HepG2 (cell line): ENCODE measurements at regions not wholly inside any gene's neighbourhood (a gene's known extent, or its start where the extent isn't known, plus 50 kb on each side); places are given as distances from the start of the nearest gene placed in this dataset.

Experiments used
- ATAC-seq: fragments of 200-7000 bp; cut with Tn5 transposase; 3 replicates; pipeline ENCODE4 v1.9.1; 2020; ENCODE audit warnings: mild to moderate bottlenecking, moderate library complexity
- BruUV-seq: library from RNA; stranded (reverse); fragments of 400-500 nt; replicated peaks from 2 replicates; lab custom pipeline; 2021; lab: Mats Ljungman, UMichigan
- CTCF ChIA-PET: fragments of 300-600 bp; formaldehyde crosslinking; extraction: SDS; loops from one replicate; lab custom pipeline; 2021; ENCODE audit warnings: low total read pairs, inconsistent platforms, low intra/inter-chr PET ratio; lab: Yijun Ruan, JAX
- POLR2A ChIA-PET: fragments of 350-600 bp; sonication (Branson Sonifier 250); formaldehyde crosslinking; loops from one replicate; lab custom pipeline; 2020; ENCODE audit warnings: antibody characterized with exemption, inconsistent platforms; lab: Yijun Ruan, JAX
- DNase-seq: peaks from one replicate; pipeline ENCODE4 v3.0.0-alpha.2; 2015; ENCODE audit warnings: low spot score
- FAIRE-seq: peaks from 3 replicates; lab custom pipeline; 2011; peaks lifted over from hg19 to GRCh38; lab: Jason Lieb, UNC
- H2AFZ ChIP-seq: one replicate; pipeline ENCODE4 v1.6.1; 2011; ENCODE audit warnings: low read length, inconsistent platforms
- H3K27ac ChIP-seq: fragments of 300-600 bp; 3 replicates; pipeline ENCODE4 v1.8.0; 2011; ENCODE audit warnings: mixed run types, mild to moderate bottlenecking, mixed read lengths, low read length, inconsistent platforms; ENCODE audit not compliant: insufficient read depth; ENCODE audit errors: extremely low read length
- H3K27me3 ChIP-seq, 2 experiments: fragments of 200-600 bp in 1 of 2; 2 replicates in 1 of 2; 3 replicates in 1 of 2; pipeline versions ENCODE4 v1.6.0 to v1.8.0; 2011; ENCODE audit warnings: low read length in 2 of 2, mild to moderate bottlenecking in 2 of 2, moderate library complexity in 2 of 2, inconsistent platforms in 1 of 2; ENCODE audit not compliant: insufficient read depth in 2 of 2, control insufficient read depth in 1 of 2
- H3K36me3 ChIP-seq, 2 experiments: fragments of 200-600 bp in 1 of 2; replicated peaks in 1 of 2; 2 replicates in 1 of 2; 3 replicates in 1 of 2; pipeline versions ENCODE4 v1.5.1 to v1.8.0; 2011; ENCODE audit warnings: low read length in 2 of 2, inconsistent platforms in 1 of 2; ENCODE audit not compliant: insufficient read depth in 2 of 2, control insufficient read depth in 1 of 2
- H3K4me1 ChIP-seq: 2 replicates; pipeline ENCODE4 v1.5.1; 2012; ENCODE audit warnings: low read length, inconsistent platforms; ENCODE audit not compliant: insufficient read depth
- H3K4me2 ChIP-seq: 2 replicates; pipeline ENCODE4 v1.6.0; 2011; ENCODE audit warnings: low read depth, low read length, inconsistent platforms
- H3K4me3 ChIP-seq, 3 experiments: fragments of 200-600 bp in 1 of 3; sonication (generic), shearing (Covaris generic) in 1 of 3; replicated peaks in 1 of 3; 2 replicates each; pipeline ENCODE4 v1.5.1; 2011 to 2016; ENCODE audit warnings: low read length in 3 of 3, inconsistent platforms in 2 of 3, low read depth in 2 of 3, mild to moderate bottlenecking in 2 of 3, control low read depth in 1 of 3, mixed read lengths in 1 of 3; ENCODE audit not compliant: insufficient read depth in 1 of 3
- H3K79me2 ChIP-seq: one replicate; pipeline ENCODE4 v1.6.1; 2011; ENCODE audit warnings: low read length, inconsistent platforms; ENCODE audit not compliant: insufficient read depth
- H3K9ac ChIP-seq: 2 replicates; pipeline ENCODE4 v1.6.0; 2011; ENCODE audit warnings: mild to moderate bottlenecking, low read depth, low read length, inconsistent platforms; ENCODE audit not compliant: insufficient read depth
- H3K9me3 ChIP-seq: 2 replicates; pipeline ENCODE4 v1.5.1; 2012; ENCODE audit warnings: mild to moderate bottlenecking, low read length
- H4K20me1 ChIP-seq: 2 replicates; pipeline ENCODE4 v1.6.0; 2011; ENCODE audit warnings: inconsistent platforms, mild to moderate bottlenecking, low read length, moderate library complexity; ENCODE audit not compliant: insufficient read depth
- MLX ChIP-seq: IDR thresholded peaks from 2 replicates; pipeline ENCODE4 v1.6.1; 2016
- PRMT3 ChIP-seq: sonication (generic); formaldehyde crosslinking; IDR thresholded peaks from 2 replicates; pipeline ENCODE4 v1.8.1; 2022; ENCODE audit warnings: low read depth, mild to moderate bottlenecking, moderate library complexity, missing genetic modification reagents, borderline replicate concordance
- TEAD2 ChIP-seq: sonication (generic); formaldehyde crosslinking; IDR thresholded peaks from 2 replicates; pipeline ENCODE4 v1.9.0; 2021; ENCODE audit warnings: missing genetic modification reagents
- ZBED4 ChIP-seq: sonication (generic); formaldehyde crosslinking; IDR thresholded peaks from 2 replicates; pipeline ENCODE4 v1.4.0; 2020; ENCODE audit warnings: missing genetic modification reagents, borderline replicate concordance
- ZBTB38 ChIP-seq: sonication (generic); formaldehyde crosslinking; IDR thresholded peaks from 2 replicates; pipeline ENCODE4 v1.5.1; 2020; ENCODE audit warnings: mild to moderate bottlenecking, missing genetic modification reagents
- ZNF282 ChIP-seq: fragments of 450-650 bp; IDR thresholded peaks from 2 replicates; pipeline ENCODE4 v1.6.1; 2018; ENCODE audit not compliant: partially characterized antibody
- WGBS: methylation state at CpG from one replicate; pipeline ENCODE4 v1.1.6; 2017; ENCODE audit warnings: low lambda C conversion rate; 5-methylcytosine and 5-hydroxymethylcytosine counted together
- in situ Hi-C: cut with HindIII; loops from 2 replicates; pipeline ENCODE4 v1.10.0; 2017; ENCODE audit warnings: low pct_unique_long_range_greater_than_20kb; ENCODE audit not compliant: extremely low pct_ligation_motif_present
- intact Hi-C: fragments of 100-400 bp; cut with micrococcal nuclease; formaldehyde crosslinking; loops from one replicate; pipeline ENCODE4 v1.10.0; 2022; ENCODE audit not compliant: unreplicated experiment

DNA sequence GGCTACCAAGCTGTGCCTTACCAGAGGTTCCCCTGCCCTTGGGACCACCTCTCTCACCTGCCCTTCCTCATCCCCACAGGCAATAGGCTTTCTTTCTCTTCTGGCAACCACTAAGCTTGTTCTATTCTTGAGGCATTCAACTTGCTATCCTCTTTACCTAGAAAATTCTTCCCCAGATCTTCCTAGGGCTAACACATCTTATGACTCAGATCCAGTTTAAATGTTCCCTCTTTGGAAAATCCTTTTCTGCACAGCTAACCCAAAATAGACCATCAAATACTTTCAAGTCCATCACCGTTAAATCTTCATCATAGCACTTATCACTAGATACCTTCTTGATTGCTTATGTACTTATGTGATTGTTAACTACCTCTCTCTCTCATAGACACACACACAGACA, 93.7 kb downstream of the ENC1 start:
- TF ChIP-seq MLX (CRISPR knock-in tag) (no peak), TEAD2 (CRISPR knock-in tag) (no peak), ZBED4 (CRISPR knock-in tag) (no peak), ZNF282 (no peak), PRMT3 (CRISPR knock-in tag) (no peak), ZBTB38 (CRISPR knock-in tag) (no peak)
- CTCF ChIA-PET, result no interaction called here
- intact Hi-C loops (no loop called here), in situ Hi-C loops (no loop called here)
- Histone ChIP-seq H3K9ac (no peak overlapping the region), H3K27ac (no peak overlapping the region), H3K4me1 (peaks cover 48% of the 10 kb centered on the region), H3K4me2 (no peak overlapping the region), H3K27me3 (no peaks in the 10 kb centered on the region), H3K79me2 (no peaks in the 10 kb centered on the region), H3K9me3 (no peaks in the 10 kb centered on the region), H3K4me3 (no peak overlapping the region), H3K36me3 (no peaks in the 10 kb centered on the region), H4K20me1 (no peaks in the 10 kb centered on the region), H2AFZ (no peak overlapping the region)
- 83% methylated on average over 1 of the region's 1 CpG for WGBS
- FAIRE-seq (no peak), DNase-seq (no peak), ATAC-seq (no peak)
- POLR2A ChIA-PET, result no interaction called here
- no TSS peak for BruUV-seq
